Thyroid gland (tissue), 4 donors: ENCODE measurements at regions not wholly inside any gene's neighbourhood (a gene's known extent, or its start where the extent isn't known, plus 50 kb on each side); places are given as distances from the start of the nearest gene placed in this dataset.

ENCODE experiments used
- DNase-seq, 2 donors: peaks; one replicate each; pipeline ENCODE4 v3.0.0-alpha.2; 2019
- H3K27ac ChIP-seq, 3 donors: fragments of 200-600 bp; sonication (generic); 1 replicate in 2 of 3; 2 replicates in 1 of 3; pipeline ENCODE4 v1.5.1; 2016 to 2019; ENCODE audit warnings: mild to moderate bottlenecking in 1 of 3, moderate library complexity in 1 of 3
- H3K27me3 ChIP-seq: fragments of 200-600 bp; sonication (generic); one replicate; pipeline ENCODE4 v1.5.1; 2019
- H3K36me3 ChIP-seq, 2 donors: fragments of 200-600 bp; sonication (generic); one replicate each; pipeline ENCODE4 v1.5.1; 2016 to 2019
- H3K4me1 ChIP-seq, 2 donors: fragments of 200-600 bp; sonication (generic); one replicate each; pipeline ENCODE4 v1.5.1; 2017 to 2019
- H3K4me3 ChIP-seq, 3 donors: fragments of 200-600 bp; sonication (generic); replicated peaks in 1 of 3; 1 replicate in 2 of 3; 2 replicates in 1 of 3; pipeline ENCODE4 v1.5.1; 2016; ENCODE audit warnings: mild to moderate bottlenecking in 1 of 3
- H3K9me3 ChIP-seq: fragments of 200-600 bp; sonication (generic); one replicate; pipeline ENCODE4 v1.5.1; 2017
- CTCF ChIP-seq, 6 experiments: fragments of 200-600 bp in 3 of 6; fragments of 450-650 bp in 3 of 6; sonication (generic) in 3 of 6; IDR thresholded peaks; one replicate each; pipeline ENCODE4 v1.5.1; 2016 to 2019; ENCODE audit warnings: antibody characterized with exemption in 6 of 6, mild to moderate bottlenecking in 2 of 6, inconsistent platforms in 1 of 6, moderate library complexity in 1 of 6
- POLR2A ChIP-seq, 2 donors: fragments of 450-650 bp; IDR thresholded peaks; one replicate each; pipeline ENCODE4 v1.6.1; 2017; ENCODE audit warnings: antibody characterized with exemption in 2 of 2, mild to moderate bottlenecking in 2 of 2, moderate library complexity in 1 of 2
- WGBS, 2 donors: methylation state at CpG; one replicate each; pipeline ENCODE4 v1.1.5; 2017; 5-methylcytosine and 5-hydroxymethylcytosine counted together
- intact Hi-C: fragments of 100-400 bp; cut with DNase I; formaldehyde crosslinking; loops from one replicate; pipeline ENCODE4 v1.15.1; 2023

- H3K27me3 ChIP-seq = no peaks in the 10 kb centered on the region
- intact Hi-C loops = no loop called here
These were observed 528.1 kb downstream of the CDH26 start for GRCh38 chr20:60486315-60486714.

GRCh38 chr20:60486937-60487336, 528.7 kb downstream of the CDH26 start:
- no peak for DNase-seq
- no peaks in the 10 kb centered on the region for H3K27me3 ChIP-seq
- intact Hi-C loops = no loop called here

More at GRCh38 chr20:60486315-60486714, 528.1 kb downstream of the CDH26 start:
- no peaks in the 10 kb centered on the region for H3K9me3 ChIP-seq
- TF ChIP-seq CTCF (IDR thresholded peaks at IDR 0.05) (no peak), POLR2A (IDR thresholded peaks at IDR 0.05) (no peak)
- H3K4me3 ChIP-seq = no peak overlapping the region
- no peaks in the 10 kb centered on the region for H3K4me1 ChIP-seq
- WGBS, 2 donors = 87 to 92% methylated on average over 10 of the region's 10 CpGs
- H3K27ac ChIP-seq = no peak overlapping the region
- no peaks in the 10 kb centered on the region for H3K36me3 ChIP-seq
- no peak for DNase-seq

GRCh38 chr20:60490217-60491050, 532.2 kb downstream of the CDH26 start:
- Histone ChIP-seq H3K27ac (no peak overlapping the region), H3K4me1 (peaks cover 0 to 4% of the 10 kb centered on the region in 2 donors), H3K36me3 (no peaks in the 10 kb centered on the region), H3K9me3 (no peaks in the 10 kb centered on the region), H3K4me3 (no peak overlapping the region), H3K27me3 (no peaks in the 10 kb centered on the region)
- intact Hi-C loops = no loop called here
- 88 to 93% methylated on average over 8 of the region's 8 CpGs for WGBS, 2 donors
- TF ChIP-seq CTCF (IDR thresholded peaks at IDR 0.05) (no peak), POLR2A (IDR thresholded peaks at IDR 0.05) (no peak)
- no peak for DNase-seq

More at GRCh38 chr20:60486937-60487336, 528.7 kb downstream of the CDH26 start:
- no peaks in the 10 kb centered on the region for H3K9me3 ChIP-seq
- no peaks in the 10 kb centered on the region for H3K36me3 ChIP-seq
- no peak for TF ChIP-seq POLR2A (IDR thresholded peaks at IDR 0.05)
- TF ChIP-seq CTCF (IDR thresholded peaks at IDR 0.05) = no peak
- no peaks in the 10 kb centered on the region for H3K4me1 ChIP-seq
- WGBS, 2 donors = 93 to 96% methylated on average over 8 of the region's 8 CpGs
- no peak overlapping the region for H3K4me3 ChIP-seq
- no peak overlapping the region for H3K27ac ChIP-seq

GRCh38 chr20:60491051-60491581, 532.9 kb downstream of the CDH26 start:
- H3K27ac ChIP-seq = no peak overlapping the region
- H3K27me3 ChIP-seq = no peaks in the 10 kb centered on the region
- H3K36me3 ChIP-seq = no peaks in the 10 kb centered on the region
- intact Hi-C loops = no loop called here
- peaks cover 0 to 4% of the 10 kb centered on the region in 2 donors for H3K4me1 ChIP-seq
- no peak for TF ChIP-seq POLR2A (IDR thresholded peaks at IDR 0.05)
- no peak for TF ChIP-seq CTCF (IDR thresholded peaks at IDR 0.05)
- H3K4me3 ChIP-seq = no peak overlapping the region
- WGBS, 2 donors = 64 to 69% methylated on average over 5 of the region's 5 CpGs
- no peak for DNase-seq
- H3K9me3 ChIP-seq = no peaks in the 10 kb centered on the region

- Histone ChIP-seq H3K27ac (no peak overlapping the region), H3K4me3 (no peak overlapping the region), H3K27me3 (no peaks in the 10 kb centered on the region), H3K4me1 (peaks cover 0 to 4% of the 10 kb centered on the region in 2 donors), H3K9me3 (no peaks in the 10 kb centered on the region), H3K36me3 (no peaks in the 10 kb centered on the region)
- 59 to 75% methylated on average over 3 of the region's 3 CpGs for WGBS, 2 donors
- intact Hi-C loops = no loop called here
- DNase-seq = no peak
- TF ChIP-seq POLR2A (IDR thresholded peaks at IDR 0.05) = no peak
- no peak for TF ChIP-seq CTCF (IDR thresholded peaks at IDR 0.05)
These were observed 536.3 kb downstream of the CDH26 start for GRCh38 chr20:60494476-60494875.
